ENCODE measurements at regions not wholly inside any gene's neighbourhood (a gene's known extent, or its start where the extent isn't known, plus 50 kb on each side); places are given as distances from the start of the nearest gene placed in this dataset.

GRCh38 chr3:104591776-104592175 lies 774.9 kb upstream of the ALCAM start:
- Histone ChIP-seq H3K36me3 (no peaks in the 10 kb centered on the region), H3K4me3 (no peak overlapping the region), H3K9me3 (no peaks in the 10 kb centered on the region), H3K4me1 (no peaks in the 10 kb centered on the region), H3K27ac (no peak overlapping the region), H3K27me3 (no peaks in the 10 kb centered on the region)
- intact Hi-C loops (cut with DNase I) = no loop called here
- ATAC-seq = no peak
- TF ChIP-seq CTCF (IDR thresholded peaks at IDR 0.05) = no peak
- no peak for DNase-seq

GRCh38 chr3:104594491-104594890 lies 772.2 kb upstream of the ALCAM start:
- Histone ChIP-seq H3K4me1 (no peaks in the 10 kb centered on the region), H3K9me3 (no peaks in the 10 kb centered on the region), H3K4me3 (no peak overlapping the region), H3K27me3 (no peaks in the 10 kb centered on the region), H3K36me3 (no peaks in the 10 kb centered on the region), H3K27ac (no peak overlapping the region)
- no peak for TF ChIP-seq CTCF (IDR thresholded peaks at IDR 0.05)
- DNase-seq (no peak), ATAC-seq (no peak)
- intact Hi-C loops (cut with DNase I) = no loop called here

- no peak overlapping the region for H3K27ac ChIP-seq
- TF ChIP-seq CTCF (IDR thresholded peaks at IDR 0.05) = no peak
- H3K9me3 ChIP-seq = no peaks in the 10 kb centered on the region
- H3K4me3 ChIP-seq = no peak overlapping the region
- ATAC-seq = peak; percentile 26
- no peaks in the 10 kb centered on the region for H3K4me1 ChIP-seq
- H3K27me3 ChIP-seq = no peaks in the 10 kb centered on the region
- no peaks in the 10 kb centered on the region for H3K36me3 ChIP-seq
- no peak for DNase-seq
- intact Hi-C loops (cut with DNase I) = no loop called here
Observed at GRCh38 chr3:104596054-104596453, 770.7 kb upstream of the ALCAM start.

- Histone ChIP-seq H3K4me1 (no peaks in the 10 kb centered on the region), H3K36me3 (no peaks in the 10 kb centered on the region), H3K4me3 (no peak overlapping the region), H3K27ac (no peak overlapping the region), H3K27me3 (no peaks in the 10 kb centered on the region), H3K9me3 (no peaks in the 10 kb centered on the region)
- ATAC-seq (peak; percentile 94), DNase-seq (peak in 2 of 4 donors; percentile 17 to 48)
- intact Hi-C loops (cut with DNase I) = no loop called here
- peak; percentile 23 to 24 for TF ChIP-seq CTCF (IDR thresholded peaks at IDR 0.05)
Observed at GRCh38 chr3:104596551-104596950, 770.2 kb upstream of the ALCAM start.

- no peak for TF ChIP-seq CTCF (IDR thresholded peaks at IDR 0.05)
- H3K36me3 ChIP-seq = no peaks in the 10 kb centered on the region
- intact Hi-C loops (cut with DNase I) = no loop called here
- no peak overlapping the region for H3K27ac ChIP-seq
- no peaks in the 10 kb centered on the region for H3K9me3 ChIP-seq
- no peaks in the 10 kb centered on the region for H3K4me1 ChIP-seq
- H3K4me3 ChIP-seq = no peak overlapping the region
- ATAC-seq (peak; percentile 53), DNase-seq (peak in 1 of 4 donors; percentile 42)
- no peaks in the 10 kb centered on the region for H3K27me3 ChIP-seq
Observed at GRCh38 chr3:104598848-104599511, 767.7 kb upstream of the ALCAM start.

Measured in left lung (tissue), 4 donors.